HG02884 (cell line): ENCODE measurements at regions not wholly inside any gene's neighbourhood (a gene's known extent, or its start where the extent isn't known, plus 50 kb on each side); places are given as distances from the start of the nearest gene placed in this dataset.
"Not testable (repeated sequence)": the region's sequence is repeated elsewhere in the genome, so short reads cannot be mapped to it uniquely, and the experiment has no call there.

Source experiments
- ATAC-seq: cut with Tn5 transposase; IDR thresholded peaks from one replicate; pipeline ENCODE4 v1.9.1; 2021; ENCODE audit warnings: mild to moderate bottlenecking, moderate library complexity; ENCODE audit not compliant: unreplicated experiment

DNA sequence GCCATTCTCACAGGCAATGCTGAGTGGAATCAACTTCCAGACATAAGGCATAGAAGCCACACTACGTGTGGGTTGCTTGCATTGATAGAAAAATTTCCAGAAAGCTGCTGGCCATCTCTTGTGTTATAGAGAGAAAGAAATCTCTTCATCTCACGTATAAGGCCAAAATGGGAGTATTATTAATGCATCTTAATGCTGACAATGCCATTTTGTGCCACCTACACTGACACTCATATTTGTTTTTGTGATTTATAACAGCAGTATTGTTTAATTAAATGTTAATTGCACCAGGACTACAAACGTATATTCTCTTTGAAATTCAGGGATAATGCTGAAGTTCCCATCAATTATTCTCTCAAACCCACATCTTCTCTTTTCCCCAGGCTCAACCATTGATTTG lies 56.1 kb upstream of the TMEM132D start:
- no peak for ATAC-seq

DNA sequence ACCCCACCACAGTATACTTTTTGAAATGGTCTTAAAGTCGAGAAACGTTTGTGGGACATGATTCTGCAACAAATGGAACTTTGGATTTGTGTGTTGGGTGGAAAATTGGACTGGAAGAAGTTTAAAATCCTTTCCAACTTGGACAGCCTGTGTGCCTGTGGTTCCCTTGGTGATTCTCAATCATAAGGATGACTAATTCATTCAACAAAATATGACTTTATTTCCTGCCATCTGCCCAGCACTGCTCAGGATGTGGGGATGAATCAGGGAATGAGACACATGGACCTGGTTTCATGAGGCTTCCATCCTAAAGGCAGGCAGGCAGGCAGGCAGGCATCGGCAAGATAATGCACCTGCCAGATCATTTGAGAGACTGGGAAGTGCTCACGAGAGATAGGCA lies 57.3 kb upstream of the TMEM132D start:
- ATAC-seq = no peak

DNA sequence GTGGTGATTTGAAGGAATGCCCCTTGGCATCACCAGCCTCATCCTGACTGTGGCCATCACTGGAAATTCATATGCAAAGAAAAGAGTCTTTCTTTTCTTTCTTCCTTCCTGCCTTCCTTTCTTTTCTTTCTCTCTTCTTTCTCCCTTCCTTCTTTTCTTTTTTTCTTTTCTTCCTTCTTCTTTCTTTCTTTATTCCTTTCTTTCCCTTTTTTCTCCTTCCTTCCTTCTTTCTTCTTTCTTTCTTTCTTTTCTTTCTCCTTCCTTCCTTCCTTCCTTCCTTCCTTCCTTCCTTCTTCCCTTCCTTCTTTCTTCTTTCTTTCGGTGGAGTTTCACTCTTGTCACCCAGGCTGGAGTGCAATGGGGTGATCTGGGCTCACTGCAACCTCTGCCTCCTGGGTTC lies 58.0 kb upstream of the TMEM132D start:
- no peak for ATAC-seq

DNA sequence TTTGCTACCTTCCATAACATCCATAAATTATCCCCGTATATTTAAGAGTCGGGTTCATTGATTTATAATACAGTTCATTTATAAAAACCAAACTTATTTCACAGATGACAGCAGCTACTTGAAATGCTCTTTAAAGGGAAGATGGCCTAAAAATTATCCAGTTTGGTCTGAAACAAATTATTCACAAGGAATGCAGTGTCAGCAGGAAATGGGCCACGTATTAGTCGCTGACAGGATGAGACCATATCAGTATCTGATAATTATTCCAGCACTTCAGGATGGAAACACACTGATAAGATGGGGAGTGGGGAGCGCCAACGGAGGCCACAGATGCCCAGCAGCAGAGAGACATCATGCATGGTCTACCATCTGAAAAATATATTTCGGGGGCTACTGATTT lies 60.5 kb upstream of the TMEM132D start:
- no peak for ATAC-seq

DNA sequence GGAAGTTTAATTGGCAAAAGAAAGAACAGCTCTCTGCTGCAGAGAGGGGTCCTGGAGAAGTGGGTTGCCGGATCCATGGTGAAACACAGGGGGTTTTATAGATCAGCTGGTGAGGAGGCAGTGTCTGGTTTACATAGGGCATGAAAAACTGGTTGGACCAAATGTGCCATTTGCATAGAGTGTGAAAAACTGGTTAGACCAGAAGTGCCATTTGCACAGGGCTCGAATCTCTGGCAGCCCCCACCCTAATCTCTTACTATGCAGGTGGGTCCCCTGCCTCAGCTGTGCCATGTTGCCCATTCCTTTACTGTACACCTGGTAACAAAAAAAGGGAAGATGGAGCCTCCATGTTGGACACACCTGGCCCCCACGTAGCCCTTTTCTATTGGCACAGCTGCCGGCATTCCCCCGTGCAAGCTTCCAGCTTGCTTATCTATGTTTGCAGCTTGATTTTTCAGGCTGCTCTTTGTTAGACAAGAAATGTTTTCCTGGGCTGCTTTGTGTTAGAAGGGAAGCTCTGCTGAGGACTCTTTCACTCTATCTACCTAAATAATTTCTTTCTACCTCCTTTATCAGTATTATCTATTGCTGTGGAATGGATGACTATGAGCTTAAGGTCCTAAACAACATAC lies 61.1 kb upstream of the TMEM132D start:
- ATAC-seq = no peak

DNA sequence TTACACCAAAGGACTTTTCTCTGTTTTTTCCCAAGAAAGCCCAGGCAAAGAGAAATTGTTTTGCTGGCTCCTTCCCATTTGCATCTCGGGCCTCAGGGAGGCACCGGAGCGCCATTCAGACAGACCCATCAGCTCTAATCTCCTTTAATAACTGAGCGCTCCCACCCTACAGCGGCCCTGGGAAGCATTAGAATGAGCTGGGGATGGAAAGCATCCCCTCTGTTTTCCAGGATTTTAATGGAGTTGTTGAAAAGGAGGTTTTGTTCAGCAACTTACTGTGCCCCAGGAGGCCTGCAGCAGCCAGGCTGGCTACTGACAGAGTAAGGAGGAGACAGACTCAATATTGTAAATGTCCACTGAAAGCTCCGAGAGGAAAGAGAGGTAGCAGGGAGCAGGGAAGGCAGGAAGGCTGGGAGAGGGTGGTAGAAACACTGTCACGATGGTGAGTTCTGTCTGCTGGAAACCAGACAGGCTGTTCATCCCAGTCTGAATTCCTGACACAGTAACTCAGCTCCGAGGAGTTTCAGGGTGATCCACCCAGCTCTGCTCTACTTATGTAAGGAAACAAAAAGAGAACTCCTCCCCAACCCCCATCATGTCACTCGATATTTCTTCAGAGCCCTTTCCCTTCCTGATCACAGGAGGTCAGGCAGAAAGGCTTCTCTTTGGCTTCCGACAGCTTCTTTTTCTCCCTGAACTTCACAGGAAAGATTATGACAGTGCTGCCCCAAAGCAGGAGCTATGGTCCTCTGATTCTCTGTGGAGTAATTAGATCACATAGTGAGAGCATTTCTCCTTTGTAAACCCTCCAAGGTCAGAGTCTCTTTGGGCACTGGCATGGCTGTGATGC lies 62.5 kb upstream of the TMEM132D start:
- no peak for ATAC-seq

DNA sequence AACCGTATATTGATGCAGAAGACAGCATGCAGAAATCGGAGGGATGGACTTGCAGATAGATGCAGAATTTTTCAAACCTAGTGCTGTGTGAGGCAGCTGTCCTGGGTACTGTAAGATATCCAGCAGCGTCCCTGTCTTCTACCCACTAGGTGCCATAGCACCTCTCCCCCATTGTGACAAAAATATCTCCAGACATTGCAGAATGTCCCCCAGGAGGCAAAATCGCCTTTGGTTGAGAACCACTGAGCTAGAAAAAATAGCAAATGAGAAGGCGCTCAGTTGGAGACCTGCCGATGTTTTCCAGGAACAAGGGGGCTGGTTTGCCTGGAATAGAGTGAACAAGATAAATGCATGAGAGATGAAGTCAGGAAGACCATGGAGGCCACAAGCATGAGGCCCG lies 67.9 kb upstream of the TMEM132D start:
- ATAC-seq = no peak

DNA sequence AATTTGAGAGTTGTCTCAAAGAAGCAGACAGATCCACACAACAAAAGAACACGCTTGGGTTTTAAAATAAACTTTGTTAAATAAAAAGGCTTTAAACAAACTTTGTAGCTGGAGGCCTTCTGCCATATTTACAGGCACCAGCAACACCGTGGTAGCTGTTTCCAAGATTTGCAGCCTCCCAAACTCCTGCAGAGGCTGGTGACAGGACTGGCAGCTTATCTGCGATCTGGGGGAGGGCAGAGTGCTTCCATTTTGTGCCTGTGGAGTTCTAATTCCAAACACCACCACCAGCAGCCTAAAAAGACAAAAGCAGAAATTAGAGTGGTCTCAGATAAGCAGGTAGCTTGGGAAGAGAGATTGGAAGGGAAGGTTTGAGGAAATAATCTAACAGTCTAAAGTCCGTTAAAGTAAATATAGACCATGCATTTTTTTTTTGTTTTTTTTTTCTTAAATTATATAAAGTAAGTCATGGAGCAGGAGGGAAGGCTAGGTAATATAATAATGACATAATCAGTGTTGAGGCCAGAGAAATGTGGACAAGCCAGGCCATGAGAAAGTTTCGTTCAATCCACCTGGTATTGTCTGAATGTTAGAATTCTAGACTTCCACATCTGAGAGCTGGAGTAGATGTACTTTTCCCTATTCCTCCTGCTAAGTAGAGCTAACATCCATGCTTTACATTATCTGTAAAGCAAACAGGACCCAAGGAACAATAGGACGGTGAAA lies 69.6 kb upstream of the TMEM132D start:
- ATAC-seq = no peak

DNA sequence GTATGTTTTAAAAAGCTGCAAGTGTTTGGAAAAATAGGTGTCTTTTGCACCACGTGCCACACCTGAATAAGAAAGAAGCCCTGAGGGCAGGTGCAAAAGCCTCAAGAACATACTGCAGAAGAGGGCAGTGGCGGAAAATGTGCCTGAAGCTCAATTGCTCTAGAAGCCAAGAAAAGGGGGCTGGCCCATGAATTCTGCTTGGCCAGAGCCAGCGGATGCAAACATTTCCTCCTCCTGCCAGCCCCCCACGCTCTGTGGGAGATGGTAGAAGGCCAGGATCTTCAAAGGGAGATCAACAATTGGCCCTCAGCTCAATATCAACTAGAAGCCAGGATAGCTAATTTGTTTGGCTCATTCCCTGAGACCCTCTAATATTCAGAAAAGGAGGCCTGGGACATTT lies 80.3 kb upstream of the TMEM132D start:
- ATAC-seq = no peak

DNA sequence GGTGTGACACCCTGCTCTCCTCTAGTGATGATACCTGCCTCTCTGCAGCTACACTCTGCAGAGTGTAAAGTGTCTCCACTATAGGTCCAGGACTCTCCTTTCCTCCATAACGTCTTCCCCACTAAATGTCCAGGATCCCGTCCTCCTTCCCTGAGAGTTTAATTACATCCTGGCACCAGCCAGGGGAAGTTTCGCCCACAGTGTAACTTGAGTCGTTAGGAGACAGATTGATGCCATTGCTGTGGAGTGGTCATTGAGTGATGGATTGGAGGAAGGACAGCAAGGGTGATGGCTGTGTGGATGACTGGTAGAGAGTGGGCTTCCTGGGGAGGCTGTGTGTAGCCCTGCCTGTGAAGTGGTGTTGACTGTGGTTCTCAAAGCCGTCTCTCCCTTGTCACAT lies 84.0 kb upstream of the TMEM132D start:
- no peak for ATAC-seq

DNA sequence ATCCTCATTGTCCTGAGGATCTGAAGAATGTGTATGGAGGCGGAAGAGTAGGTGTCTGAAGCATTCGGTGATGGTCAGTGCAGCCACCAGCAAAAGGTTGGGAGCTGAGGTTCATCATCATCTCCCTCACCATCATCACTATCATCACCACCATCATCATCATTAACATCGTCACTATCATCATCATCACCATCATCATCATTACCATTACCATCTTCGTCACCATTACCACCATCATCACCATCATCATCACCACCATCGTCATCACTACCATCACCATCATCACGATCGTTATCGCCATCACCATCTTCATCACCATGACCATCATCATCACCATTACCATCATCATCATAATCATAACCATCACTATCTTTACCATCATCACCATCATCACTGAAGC lies 90.8 kb upstream of the TMEM132D start:
- no peak for ATAC-seq

DNA sequence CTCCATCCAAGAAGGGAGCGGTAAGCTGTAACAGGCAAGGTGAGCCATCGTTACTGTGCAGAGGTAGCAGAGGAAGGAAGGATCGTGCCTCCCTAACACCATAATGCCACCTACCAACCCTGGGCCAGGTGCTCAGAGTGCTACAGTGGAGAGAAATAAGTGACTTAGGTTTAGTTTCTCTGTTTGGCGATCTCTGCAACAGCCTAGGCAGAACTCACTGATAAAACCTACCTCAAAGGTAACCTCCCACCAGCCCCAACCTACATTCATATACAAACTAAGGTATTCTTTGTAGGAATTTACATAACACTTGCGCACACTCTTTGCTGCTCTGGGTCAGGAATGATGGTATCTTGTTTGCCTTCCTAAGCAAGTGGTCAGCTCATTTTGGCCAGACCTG lies 93.4 kb upstream of the TMEM132D start:
- ATAC-seq = no peak

DNA sequence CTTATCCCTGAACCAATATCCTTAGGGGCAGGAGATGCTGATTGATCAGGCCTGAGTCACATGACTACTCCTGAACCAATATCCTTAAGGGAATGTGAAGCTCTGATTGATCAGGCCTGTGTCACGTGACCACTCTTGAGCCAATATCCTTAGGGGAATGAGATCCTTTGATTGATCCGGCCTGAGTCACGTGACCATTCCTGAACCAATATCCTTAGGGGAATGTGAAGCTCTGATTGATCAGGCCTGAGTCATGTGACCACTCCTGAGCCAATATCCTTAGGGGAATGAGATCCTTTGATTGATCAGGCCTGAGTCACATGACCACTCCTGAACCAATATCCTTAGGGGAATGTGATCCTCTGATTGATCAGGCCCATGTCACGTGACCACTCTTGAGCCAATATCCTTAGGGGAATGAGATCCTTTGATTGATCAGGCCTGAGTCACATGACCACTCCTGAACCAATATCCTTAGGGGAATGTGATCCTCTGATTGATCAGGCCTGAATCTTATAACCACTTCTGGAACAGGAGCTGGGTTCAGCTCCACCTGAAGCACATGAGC lies 100.6 kb upstream of the TMEM132D start:
- not testable (repeated sequence) for ATAC-seq

DNA sequence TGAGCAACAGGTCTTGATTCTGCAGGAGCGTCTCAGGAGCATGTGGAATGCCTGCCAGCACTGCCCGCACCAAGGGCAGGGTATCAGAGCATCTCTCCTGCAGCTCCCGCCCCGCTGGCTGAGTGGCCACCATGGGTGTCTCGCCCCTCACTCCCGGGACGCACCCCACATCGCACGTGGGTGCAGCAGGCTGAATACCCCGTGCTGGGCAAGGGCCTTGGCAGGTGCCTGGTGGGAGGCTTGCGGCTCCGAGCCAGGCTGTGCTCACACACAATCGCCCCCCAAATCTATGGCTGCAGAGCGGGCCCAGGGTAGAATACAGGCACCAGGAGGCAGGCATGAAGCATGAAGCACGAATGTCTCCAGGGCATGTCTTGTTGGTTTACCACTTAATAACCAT lies 103.9 kb upstream of the TMEM132D start:
- no peak for ATAC-seq

DNA sequence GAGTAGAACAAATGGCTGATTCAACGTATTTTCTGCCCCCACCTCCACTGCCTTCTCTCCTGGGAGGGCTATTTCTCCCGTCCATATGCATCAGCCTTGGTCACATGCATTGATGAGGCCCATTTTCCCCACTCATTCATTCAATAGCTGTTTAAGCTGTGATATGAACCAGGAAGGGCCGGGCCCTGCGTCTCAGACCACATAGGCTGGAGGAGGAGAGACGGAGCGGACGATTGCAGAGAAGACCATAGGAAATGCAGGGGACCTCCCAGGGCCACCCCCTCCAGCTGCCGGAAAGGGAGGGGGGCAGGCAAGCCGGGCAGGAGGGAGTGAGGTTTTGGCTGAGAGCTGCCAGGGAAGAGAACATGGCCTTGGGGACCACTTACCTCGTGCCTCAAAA lies 104.4 kb upstream of the TMEM132D start:
- ATAC-seq = no peak

DNA sequence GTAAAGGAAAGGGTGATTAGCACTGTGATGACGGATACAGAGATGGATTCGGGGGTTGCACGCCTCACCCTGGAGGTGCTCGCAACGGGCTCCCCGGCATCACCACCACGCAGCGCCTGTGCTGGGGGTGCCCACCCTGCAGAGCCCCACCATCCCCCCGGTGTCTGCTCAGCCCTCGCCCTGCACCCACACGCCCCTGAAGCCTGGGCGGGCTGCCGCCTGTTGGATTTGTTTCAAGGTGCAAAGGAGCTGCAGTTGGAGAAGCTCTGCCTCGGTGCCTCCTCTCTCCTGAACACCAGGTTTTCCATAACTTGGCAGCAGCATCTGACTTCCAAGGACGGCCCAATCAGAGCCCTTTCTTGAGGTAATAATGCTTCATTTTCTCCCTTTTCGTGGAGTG lies 106.1 kb upstream of the TMEM132D start:
- no peak for ATAC-seq

DNA sequence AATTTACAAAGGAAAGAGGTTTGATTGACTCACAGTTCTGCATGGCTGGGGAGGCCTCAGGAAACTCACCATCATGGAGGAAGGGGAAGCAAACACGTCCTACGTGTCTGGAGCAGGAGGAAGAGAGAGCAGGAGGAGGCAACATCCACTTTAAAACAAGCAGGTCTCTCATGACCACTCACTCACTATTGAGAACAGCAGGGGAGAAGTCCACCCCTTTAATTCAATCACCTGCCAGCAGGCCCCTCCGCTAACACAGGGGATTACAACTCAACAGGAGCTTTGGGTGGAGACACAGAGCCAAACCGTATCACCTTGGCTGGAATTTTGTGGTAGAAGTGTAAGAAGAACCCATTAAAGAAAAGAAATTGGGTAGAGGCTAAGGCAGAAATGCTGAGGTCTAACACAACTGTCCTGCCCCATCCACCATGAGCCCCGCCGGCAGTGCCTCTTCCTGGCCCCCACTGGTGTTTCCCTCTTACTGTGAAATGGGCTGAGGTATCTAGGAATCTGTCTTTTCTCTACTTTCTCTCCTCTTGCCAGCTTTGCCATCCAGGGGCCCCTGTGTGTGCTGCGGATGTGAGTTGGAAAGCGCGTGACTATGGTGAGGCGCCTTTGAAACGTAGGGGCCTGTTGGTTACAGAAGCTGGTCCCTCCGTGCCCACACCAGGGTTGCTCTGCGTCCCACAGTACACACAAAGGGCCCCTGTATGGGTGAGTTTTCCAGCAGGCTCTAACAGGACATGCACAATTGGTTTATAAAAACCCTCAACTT lies 108.0 kb upstream of the TMEM132D start:
- no peak for ATAC-seq

DNA sequence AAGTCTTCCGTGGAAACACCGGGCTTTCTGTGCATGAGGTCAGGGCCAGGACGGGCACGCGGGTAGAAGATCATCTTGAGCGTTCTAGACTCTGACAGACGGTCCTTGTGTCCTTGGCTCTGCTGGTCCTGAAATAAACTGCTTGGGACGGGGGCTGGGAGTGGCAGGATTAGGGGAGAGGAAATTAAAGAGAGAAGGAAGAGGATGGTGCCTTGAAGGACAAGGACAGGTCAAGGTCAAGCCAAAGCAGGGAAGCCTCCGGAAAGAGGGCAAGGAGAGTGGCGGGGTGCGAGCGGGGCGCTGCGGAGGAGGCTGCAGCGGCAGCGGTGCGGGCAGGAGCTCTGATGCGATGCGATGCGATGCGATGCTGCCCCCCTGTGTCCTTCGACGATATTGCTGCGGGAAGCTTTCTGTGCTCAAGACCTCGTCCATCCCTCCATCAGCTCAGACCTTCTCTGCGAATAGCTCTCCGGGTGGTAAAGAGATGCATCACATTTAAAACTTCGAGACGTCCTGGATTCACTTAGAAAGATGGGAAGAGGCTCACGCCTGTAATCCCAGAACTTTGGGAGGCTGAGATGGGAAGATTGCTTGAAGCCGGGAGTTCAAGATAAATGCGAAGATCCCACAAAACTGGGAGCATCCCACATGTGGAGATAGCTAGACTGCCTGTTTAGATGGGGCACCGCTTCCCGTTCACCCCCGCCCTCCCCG lies 110.1 kb upstream of the TMEM132D start:
- ATAC-seq = no peak

DNA sequence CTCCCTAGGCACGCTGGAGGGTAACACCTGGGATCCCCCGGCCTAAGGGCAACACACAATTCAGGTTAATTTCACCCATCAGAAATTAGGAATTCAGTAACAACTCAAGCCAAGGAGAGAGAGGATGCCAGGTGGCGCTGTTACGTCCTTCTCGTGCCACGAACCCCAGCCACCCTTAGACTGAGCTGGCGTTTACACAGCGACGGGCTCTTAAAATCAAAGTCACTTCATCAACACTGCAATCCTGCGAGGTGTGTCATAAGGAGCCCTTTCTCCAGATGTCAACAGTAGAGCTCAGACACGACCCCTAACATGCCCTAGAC lies 110.6 kb upstream of the TMEM132D start:
- no peak for ATAC-seq

DNA sequence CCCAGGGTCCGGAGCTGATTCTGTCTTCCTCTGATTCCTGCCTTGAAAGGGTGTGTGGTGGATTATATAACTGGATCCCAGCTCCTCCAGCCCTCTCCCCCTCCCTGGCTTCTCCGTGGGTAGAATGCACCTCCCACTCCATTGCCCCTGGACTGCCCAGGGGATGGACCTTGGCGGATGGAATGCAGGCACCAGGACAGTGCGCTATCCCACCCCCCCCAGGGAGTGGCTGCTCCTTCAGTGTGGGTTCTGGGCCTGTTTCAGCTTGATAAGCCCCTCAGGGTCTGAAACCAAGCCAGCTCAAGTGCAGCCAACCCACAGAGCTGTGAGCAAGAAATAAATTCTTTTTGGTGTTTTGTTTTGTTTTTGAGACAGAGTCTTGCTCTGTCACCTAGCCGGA lies 112.4 kb upstream of the TMEM132D start:
- no peak for ATAC-seq
